ENCODE measurements at regions not wholly inside any gene's neighbourhood (a gene's known extent, or its start where the extent isn't known, plus 50 kb on each side); places are given as distances from the start of the nearest gene placed in this dataset.

GRCh38 chr4:137226221-137226620 is 306.1 kb downstream of the PCDH18 start:
- Histone ChIP-seq H3K4me2 (ENCODE audit: low read length) (no peak overlapping the region), H3K79me2 (ENCODE audit: control insufficient read depth, low read length) (no peaks in the 10 kb centered on the region), H3K4me1 (ENCODE audit: control insufficient read depth, low read length) (no peaks in the 10 kb centered on the region), H3K4me3 (ENCODE audit: low read length) (no peak overlapping the region), H3K27ac (ENCODE audit: low read depth, low read length) (no peak overlapping the region), H4K20me1 (ENCODE audit: control insufficient read depth, insufficient read depth, low read depth, low read length) (no peaks in the 10 kb centered on the region), H3K27me3 (ENCODE audit: control insufficient read depth, low read length) (no peaks in the 10 kb centered on the region), H3K9me2 (replicated peaks; ENCODE audit: control insufficient read depth, low read length) (no peaks in the 10 kb centered on the region), H3F3A (ENCODE audit: control insufficient read depth, insufficient read depth) (no peaks in the 10 kb centered on the region), H3K36me3 (ENCODE audit: control insufficient read depth, low read length) (no peaks in the 10 kb centered on the region), H3K9me3 (ENCODE audit: control insufficient read depth, insufficient read depth, low read length) (no peaks in the 10 kb centered on the region)
- TF ChIP-seq, protein P1, sequence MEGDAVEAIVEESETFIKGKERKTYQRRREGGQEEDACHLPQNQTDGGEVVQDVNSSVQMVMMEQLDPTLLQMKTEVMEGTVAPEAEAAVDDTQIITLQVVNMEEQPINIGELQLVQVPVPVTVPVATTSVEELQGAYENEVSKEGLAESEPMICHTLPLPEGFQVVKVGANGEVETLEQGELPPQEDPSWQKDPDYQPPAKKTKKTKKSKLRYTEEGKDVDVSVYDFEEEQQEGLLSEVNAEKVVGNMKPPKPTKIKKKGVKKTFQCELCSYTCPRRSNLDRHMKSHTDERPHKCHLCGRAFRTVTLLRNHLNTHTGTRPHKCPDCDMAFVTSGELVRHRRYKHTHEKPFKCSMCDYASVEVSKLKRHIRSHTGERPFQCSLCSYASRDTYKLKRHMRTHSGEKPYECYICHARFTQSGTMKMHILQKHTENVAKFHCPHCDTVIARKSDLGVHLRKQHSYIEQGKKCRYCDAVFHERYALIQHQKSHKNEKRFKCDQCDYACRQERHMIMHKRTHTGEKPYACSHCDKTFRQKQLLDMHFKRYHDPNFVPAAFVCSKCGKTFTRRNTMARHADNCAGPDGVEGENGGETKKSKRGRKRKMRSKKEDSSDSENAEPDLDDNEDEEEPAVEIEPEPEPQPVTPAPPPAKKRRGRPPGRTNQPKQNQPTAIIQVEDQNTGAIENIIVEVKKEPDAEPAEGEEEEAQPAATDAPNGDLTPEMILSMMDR (IDR thresholded peaks at IDR 0.05; ENCODE audit: low read depth, low read length, poor library complexity, severe bottlenecking): no peak
- TF ChIP-seq EZH2phosphoT487 (IDR thresholded peaks at IDR 0.05; ENCODE audit: borderline replicate concordance, low read length): no peak

DNA sequence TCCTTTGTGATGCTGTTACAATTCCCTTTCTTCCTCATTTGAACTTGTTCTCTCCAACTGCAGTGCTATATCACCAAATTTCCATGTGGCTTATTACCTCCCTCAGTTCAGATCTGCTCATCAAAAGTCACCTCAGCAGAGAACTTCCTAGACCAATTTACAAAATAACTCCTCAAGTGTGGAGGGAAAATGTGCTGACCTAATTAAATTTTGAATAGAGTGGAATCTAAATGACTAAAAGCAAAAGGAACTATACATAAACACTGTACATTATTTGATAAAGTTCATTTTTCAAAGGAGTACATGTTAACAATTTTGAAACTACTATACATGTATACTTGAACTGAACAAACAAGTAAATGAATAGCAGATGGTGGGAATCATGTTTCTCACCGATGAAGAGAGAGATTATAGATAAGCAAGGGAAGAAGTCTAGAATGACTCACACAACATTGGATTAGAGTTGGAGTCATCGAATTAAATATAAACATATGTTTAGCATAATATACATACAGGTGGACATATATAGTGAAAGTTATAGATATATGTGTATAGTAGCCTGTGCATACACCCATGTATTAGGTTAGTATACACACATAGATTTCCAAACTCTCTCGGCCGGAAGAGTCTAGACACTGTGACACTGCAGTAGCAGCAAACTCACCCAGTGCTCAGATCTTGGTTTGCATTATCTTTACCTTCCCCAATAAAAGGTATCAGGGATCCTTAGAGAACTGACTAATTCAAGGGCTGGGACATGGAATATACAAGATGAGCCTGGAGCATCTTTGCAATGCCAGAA is 318.7 kb downstream of the PCDH18 start:
- H3K36me3 ChIP-seq (ENCODE audit: control insufficient read depth, low read length): no peaks in the 10 kb centered on the region
- no peak overlapping the region for H3K27ac ChIP-seq (ENCODE audit: low read depth, low read length)
- H3K79me2 ChIP-seq (ENCODE audit: control insufficient read depth, low read length): no peaks in the 10 kb centered on the region
- no peak overlapping the region for H3K4me2 ChIP-seq (ENCODE audit: low read length)
- no peaks in the 10 kb centered on the region for H4K20me1 ChIP-seq (ENCODE audit: control insufficient read depth, insufficient read depth, low read depth, low read length)
- no peaks in the 10 kb centered on the region for H3F3A ChIP-seq (ENCODE audit: control insufficient read depth, insufficient read depth)
- H3K4me3 ChIP-seq (ENCODE audit: low read length): no peak overlapping the region
- TF ChIP-seq EZH2phosphoT487 (IDR thresholded peaks at IDR 0.05; ENCODE audit: borderline replicate concordance, low read length): no peak
- TF ChIP-seq, protein P1 (IDR thresholded peaks at IDR 0.05; ENCODE audit: low read depth, low read length, poor library complexity, severe bottlenecking): no peak
- H3K27me3 ChIP-seq (ENCODE audit: control insufficient read depth, low read length): no peaks in the 10 kb centered on the region
- no peaks in the 10 kb centered on the region for H3K4me1 ChIP-seq (ENCODE audit: control insufficient read depth, low read length)
- no peaks in the 10 kb centered on the region for H3K9me2 ChIP-seq (replicated peaks; ENCODE audit: control insufficient read depth, low read length)
- H3K9me3 ChIP-seq (ENCODE audit: control insufficient read depth, insufficient read depth, low read length): no peaks in the 10 kb centered on the region

GRCh38 chr4:137212601-137213000 is 319.7 kb downstream of the PCDH18 start:
- H3K4me3 ChIP-seq (ENCODE audit: low read length): no peak overlapping the region
- no peaks in the 10 kb centered on the region for H3K79me2 ChIP-seq (ENCODE audit: control insufficient read depth, low read length)
- no peak overlapping the region for H3K4me2 ChIP-seq (ENCODE audit: low read length)
- no peaks in the 10 kb centered on the region for H3K9me3 ChIP-seq (ENCODE audit: control insufficient read depth, insufficient read depth, low read length)
- no peaks in the 10 kb centered on the region for H3F3A ChIP-seq (ENCODE audit: control insufficient read depth, insufficient read depth)
- H3K27me3 ChIP-seq (ENCODE audit: control insufficient read depth, low read length): no peaks in the 10 kb centered on the region
- no peaks in the 10 kb centered on the region for H3K36me3 ChIP-seq (ENCODE audit: control insufficient read depth, low read length)
- H4K20me1 ChIP-seq (ENCODE audit: control insufficient read depth, insufficient read depth, low read depth, low read length): no peaks in the 10 kb centered on the region
- no peaks in the 10 kb centered on the region for H3K4me1 ChIP-seq (ENCODE audit: control insufficient read depth, low read length)
- H3K27ac ChIP-seq (ENCODE audit: low read depth, low read length): no peak overlapping the region
- no peaks in the 10 kb centered on the region for H3K9me2 ChIP-seq (replicated peaks; ENCODE audit: control insufficient read depth, low read length)
- TF ChIP-seq, protein P1 (IDR thresholded peaks at IDR 0.05; ENCODE audit: low read depth, low read length, poor library complexity, severe bottlenecking): no peak
- no peak for TF ChIP-seq EZH2phosphoT487 (IDR thresholded peaks at IDR 0.05; ENCODE audit: borderline replicate concordance, low read length)
